ENCODE measurements at regions not wholly inside any gene's neighbourhood (a gene's known extent, or its start where the extent isn't known, plus 50 kb on each side); places are given as distances from the start of the nearest gene placed in this dataset.
A peak's percentile ranks its signal among the peaks of the same experiment; 100 is the strongest.

- DNase-seq (ENCODE audit: extremely low spot score) = no peak
- intact Hi-C loops (cut with DNase I) = no loop called here
- 95% methylated on average over 48 of the region's 49 CpGs for WGBS
- no peaks in the 10 kb centered on the region for H3K36me3 ChIP-seq
- TF ChIP-seq EP300 (IDR thresholded peaks at IDR 0.05) (no peak), POLR2A (IDR thresholded peaks at IDR 0.05; ENCODE audit: low read depth) (no peak), CTCF (IDR thresholded peaks at IDR 0.05) (no peak), POLR2AphosphoS5 (IDR thresholded peaks at IDR 0.05) (no peak)
- no peaks in the 10 kb centered on the region for H3K9me3 ChIP-seq
- peaks cover 0 to 10% (median 0%) of the 10 kb centered on the region in 4 donors for H3K27me3 ChIP-seq
- no peak overlapping the region for H3K4me3 ChIP-seq
- H3K4me1 ChIP-seq = no peaks in the 10 kb centered on the region
- no peak overlapping the region for H3K27ac ChIP-seq (replicated peaks in 1 of 4)
Measured at GRCh38 chr5:4866131-4866659, 273.9 kb upstream of the ADAMTS16 start.

- intact Hi-C loops (cut with DNase I) = no loop called here
Measured at GRCh38 chr5:4866817-4867216, 273.3 kb upstream of the ADAMTS16 start.

GRCh38 chr5:4868140-4868735 lies 271.9 kb upstream of the ADAMTS16 start:
- no peak for DNase-seq (ENCODE audit: extremely low spot score)
- H3K4me3 ChIP-seq = no peak overlapping the region
- no peak overlapping the region for H3K27ac ChIP-seq (replicated peaks in 1 of 4)
- WGBS = 37% methylated on average over 9 of the region's 9 CpGs
- H3K27me3 ChIP-seq = peaks cover 0 to 10% (median 0%) of the 10 kb centered on the region in 4 donors
- no peaks in the 10 kb centered on the region for H3K4me1 ChIP-seq
- TF ChIP-seq CTCF (IDR thresholded peaks at IDR 0.05) (peak; percentile 26 to 67 (median 53)), EP300 (IDR thresholded peaks at IDR 0.05) (no peak)
- no peaks in the 10 kb centered on the region for H3K36me3 ChIP-seq
- H3K9me3 ChIP-seq = no peaks in the 10 kb centered on the region
- intact Hi-C loops (cut with DNase I) = no loop called here

More at GRCh38 chr5:4866817-4867216, 273.3 kb upstream of the ADAMTS16 start:
- Histone ChIP-seq H3K36me3 (no peaks in the 10 kb centered on the region), H3K4me3 (no peak overlapping the region), H3K4me1 (no peaks in the 10 kb centered on the region), H3K9me3 (no peaks in the 10 kb centered on the region), H3K27me3 (peaks cover 0 to 10% (median 0%) of the 10 kb centered on the region in 4 donors), H3K27ac (replicated peaks in 1 of 4) (no peak overlapping the region)
- WGBS = 91% methylated on average over 15 of the region's 21 CpGs
- DNase-seq (ENCODE audit: extremely low spot score) = no peak
- TF ChIP-seq CTCF (IDR thresholded peaks at IDR 0.05) = no peak
- no peak for TF ChIP-seq POLR2A (IDR thresholded peaks at IDR 0.05; ENCODE audit: low read depth)
- no peak for TF ChIP-seq POLR2AphosphoS5 (IDR thresholded peaks at IDR 0.05)
- no peak for TF ChIP-seq EP300 (IDR thresholded peaks at IDR 0.05)

- Histone ChIP-seq H3K36me3 (no peaks in the 10 kb centered on the region), H3K4me3 (no peak overlapping the region), H3K4me1 (no peaks in the 10 kb centered on the region), H3K9me3 (no peaks in the 10 kb centered on the region), H3K27ac (replicated peaks in 1 of 4) (no peak overlapping the region), H3K27me3 (peaks cover 0 to 29% (median 0%) of the 10 kb centered on the region in 4 donors)
- intact Hi-C loops (cut with DNase I) = loop anchor here (10.0 kb wide), 1 partner anchor 541 kb away; no protein-coding TSS in a partner anchor
- TF ChIP-seq CTCF (IDR thresholded peaks at IDR 0.05) (no peak), EP300 (IDR thresholded peaks at IDR 0.05) (no peak), POLR2A (IDR thresholded peaks at IDR 0.05; ENCODE audit: low read depth) (no peak), POLR2AphosphoS5 (IDR thresholded peaks at IDR 0.05) (no peak)
- 78% methylated on average over 8 of the region's 8 CpGs for WGBS
- no peak for DNase-seq (ENCODE audit: extremely low spot score)
Measured at GRCh38 chr5:4873652-4874051, 266.5 kb upstream of the ADAMTS16 start.
